ENCODE measurements at regions not wholly inside any gene's neighbourhood (a gene's known extent, or its start where the extent isn't known, plus 50 kb on each side); places are given as distances from the start of the nearest gene placed in this dataset.

DNA sequence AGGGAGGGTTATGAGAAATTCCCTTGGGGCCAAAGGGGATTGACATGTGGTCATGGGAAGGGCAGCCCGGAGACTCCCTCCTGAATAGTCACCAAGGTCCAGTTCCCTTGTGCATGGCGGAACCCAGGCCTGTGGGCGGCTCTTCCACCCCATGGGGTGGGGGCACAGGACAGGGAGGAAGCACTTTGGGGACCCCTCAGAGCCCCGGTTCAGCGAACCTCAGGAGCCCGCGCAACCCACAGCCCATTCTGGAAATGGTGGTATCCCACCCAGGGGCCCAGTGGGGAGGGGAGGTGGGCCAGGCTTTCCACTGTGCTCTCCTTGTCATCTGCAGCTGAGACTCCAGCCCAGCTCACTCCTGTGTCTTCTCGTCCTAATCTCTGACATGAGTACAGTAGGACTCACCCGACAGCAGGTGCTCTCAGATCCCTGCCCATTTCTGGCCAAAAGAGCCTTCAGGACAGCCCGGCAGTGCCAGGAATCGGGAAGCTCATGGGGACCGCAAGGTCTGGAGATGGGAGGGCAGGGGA lies 255.2 kb upstream of the SFSWAP start:
- TF ChIP-seq, protein P1, sequence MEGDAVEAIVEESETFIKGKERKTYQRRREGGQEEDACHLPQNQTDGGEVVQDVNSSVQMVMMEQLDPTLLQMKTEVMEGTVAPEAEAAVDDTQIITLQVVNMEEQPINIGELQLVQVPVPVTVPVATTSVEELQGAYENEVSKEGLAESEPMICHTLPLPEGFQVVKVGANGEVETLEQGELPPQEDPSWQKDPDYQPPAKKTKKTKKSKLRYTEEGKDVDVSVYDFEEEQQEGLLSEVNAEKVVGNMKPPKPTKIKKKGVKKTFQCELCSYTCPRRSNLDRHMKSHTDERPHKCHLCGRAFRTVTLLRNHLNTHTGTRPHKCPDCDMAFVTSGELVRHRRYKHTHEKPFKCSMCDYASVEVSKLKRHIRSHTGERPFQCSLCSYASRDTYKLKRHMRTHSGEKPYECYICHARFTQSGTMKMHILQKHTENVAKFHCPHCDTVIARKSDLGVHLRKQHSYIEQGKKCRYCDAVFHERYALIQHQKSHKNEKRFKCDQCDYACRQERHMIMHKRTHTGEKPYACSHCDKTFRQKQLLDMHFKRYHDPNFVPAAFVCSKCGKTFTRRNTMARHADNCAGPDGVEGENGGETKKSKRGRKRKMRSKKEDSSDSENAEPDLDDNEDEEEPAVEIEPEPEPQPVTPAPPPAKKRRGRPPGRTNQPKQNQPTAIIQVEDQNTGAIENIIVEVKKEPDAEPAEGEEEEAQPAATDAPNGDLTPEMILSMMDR (IDR thresholded peaks at IDR 0.05; ENCODE audit: low read depth, low read length) = no peak
- H3K4me1 ChIP-seq (ENCODE audit: low read depth) = no peaks in the 10 kb centered on the region
- DNase-seq (ENCODE audit: low read depth in 1 of 2, low spot score in 1 of 2) = no peak
- no peak overlapping the region for H3K4me3 ChIP-seq
- H3K27me3 ChIP-seq = no peaks in the 10 kb centered on the region
- no peaks in the 10 kb centered on the region for H3K9me3 ChIP-seq (ENCODE audit: low read depth)
- no peaks in the 10 kb centered on the region for H3K36me3 ChIP-seq
- no peak overlapping the region for H3K27ac ChIP-seq

DNA sequence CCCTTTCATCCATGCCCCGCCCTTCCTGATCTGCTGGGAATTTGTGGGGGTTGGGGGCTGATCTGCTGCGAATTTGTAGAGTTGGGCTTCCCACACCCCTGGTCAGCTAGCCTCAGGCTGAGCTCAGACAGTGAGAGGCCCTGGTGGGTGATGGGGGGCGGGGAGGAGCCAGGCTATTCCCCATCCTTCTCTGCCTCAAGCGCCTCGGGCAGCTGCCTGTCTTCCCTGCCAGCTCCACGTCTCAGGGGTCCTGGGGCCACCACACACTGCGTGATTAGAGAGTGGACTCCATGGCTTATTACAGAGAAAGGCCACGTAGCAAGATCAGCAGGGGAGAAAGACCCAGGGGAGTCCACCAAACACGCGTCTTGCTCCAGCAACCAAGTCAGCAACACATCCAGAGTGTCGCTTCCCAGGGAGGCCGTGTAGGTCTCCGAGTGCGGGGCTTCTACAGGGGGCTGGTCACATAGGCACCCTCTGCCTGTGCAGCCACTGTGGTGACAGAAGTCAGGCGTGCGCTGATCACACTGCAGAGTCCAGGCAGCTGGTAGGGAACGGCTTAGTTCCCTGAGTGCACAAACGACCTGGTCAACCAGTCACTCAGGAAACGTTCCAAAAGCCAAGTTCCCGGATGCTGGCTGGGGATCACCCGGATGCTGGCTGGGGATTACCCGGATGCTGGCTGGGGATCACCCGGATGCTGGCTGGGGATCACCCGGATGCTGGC lies 254.4 kb upstream of the SFSWAP start:
- TF ChIP-seq, protein P1 (IDR thresholded peaks at IDR 0.05; ENCODE audit: low read depth, low read length) = no peak
- no peak for DNase-seq (ENCODE audit: low read depth in 1 of 2, low spot score in 1 of 2)
- H3K4me1 ChIP-seq (ENCODE audit: low read depth) = no peaks in the 10 kb centered on the region
- H3K36me3 ChIP-seq = no peaks in the 10 kb centered on the region
- H3K27me3 ChIP-seq = no peaks in the 10 kb centered on the region
- H3K4me3 ChIP-seq = no peak overlapping the region
- no peaks in the 10 kb centered on the region for H3K9me3 ChIP-seq (ENCODE audit: low read depth)
- no peak overlapping the region for H3K27ac ChIP-seq

DNA sequence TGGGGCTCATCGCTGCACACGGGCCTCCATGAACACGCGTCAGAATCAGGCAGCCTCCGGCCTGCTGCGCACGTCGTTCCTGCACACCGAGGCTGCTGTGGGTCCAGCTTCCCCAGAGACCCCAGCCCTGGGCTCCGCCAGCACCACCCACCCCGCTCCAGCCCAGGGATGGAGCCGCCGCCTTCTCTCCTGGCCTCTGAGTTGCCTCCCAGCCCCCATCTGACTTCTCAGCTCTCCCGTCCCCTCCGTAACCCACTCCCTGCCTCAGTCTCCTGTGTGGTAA lies 253.9 kb upstream of the SFSWAP start:
- no peaks in the 10 kb centered on the region for H3K4me1 ChIP-seq (ENCODE audit: low read depth)
- no peak overlapping the region for H3K4me3 ChIP-seq
- TF ChIP-seq, protein P1 (IDR thresholded peaks at IDR 0.05; ENCODE audit: low read depth, low read length) = no peak

DNA sequence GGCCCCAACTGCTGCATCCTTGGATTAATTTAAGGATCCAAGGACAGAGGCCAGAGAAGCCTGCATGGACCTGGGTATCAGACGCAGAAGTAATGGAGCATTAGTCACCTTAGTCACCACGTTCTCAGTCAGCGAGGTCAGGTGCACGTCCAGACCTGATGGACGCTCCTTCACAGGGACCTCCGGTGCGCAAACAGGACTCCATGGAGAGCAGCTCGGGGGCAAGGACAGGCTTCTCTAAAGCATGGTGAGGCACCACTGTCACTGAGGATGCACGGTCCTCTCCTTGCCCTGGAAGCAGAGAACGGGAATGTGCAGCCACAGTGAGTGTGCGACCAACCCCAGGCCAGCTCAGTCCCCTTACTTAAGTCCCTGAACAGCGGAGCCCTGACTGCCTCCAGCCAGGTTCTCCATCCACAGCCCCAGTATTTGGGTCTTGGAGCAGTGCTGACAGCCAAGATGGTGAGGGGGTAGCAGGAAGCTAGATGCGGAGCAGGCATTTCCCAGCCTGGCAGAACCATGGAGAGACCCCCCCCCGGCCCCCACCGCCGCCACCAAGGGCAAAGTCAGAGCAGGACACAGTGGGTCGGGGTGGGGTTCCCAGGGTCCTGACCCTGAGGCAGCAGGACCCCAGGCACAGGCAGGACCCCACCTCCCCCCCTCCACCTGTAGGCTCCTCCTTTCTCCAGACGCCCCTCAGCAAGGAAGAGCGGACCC lies 253.4 kb upstream of the SFSWAP start:
- no peaks in the 10 kb centered on the region for H3K9me3 ChIP-seq (ENCODE audit: low read depth)
- no peaks in the 10 kb centered on the region for H3K4me1 ChIP-seq (ENCODE audit: low read depth)
- TF ChIP-seq, protein P1 (IDR thresholded peaks at IDR 0.05; ENCODE audit: low read depth, low read length) = no peak
- H3K27me3 ChIP-seq = no peaks in the 10 kb centered on the region
- DNase-seq (ENCODE audit: low read depth in 1 of 2, low spot score in 1 of 2) = no peak
- no peaks in the 10 kb centered on the region for H3K36me3 ChIP-seq
- H3K27ac ChIP-seq = no peak overlapping the region
- no peak overlapping the region for H3K4me3 ChIP-seq

More for the DNA sequence above, 253.9 kb upstream of the SFSWAP start:
- Histone ChIP-seq H3K27me3 (no peaks in the 10 kb centered on the region), H3K27ac (no peak overlapping the region), H3K9me3 (ENCODE audit: low read depth) (no peaks in the 10 kb centered on the region), H3K36me3 (no peaks in the 10 kb centered on the region)
- DNase-seq (ENCODE audit: low read depth in 1 of 2, low spot score in 1 of 2) = no peak

DNA sequence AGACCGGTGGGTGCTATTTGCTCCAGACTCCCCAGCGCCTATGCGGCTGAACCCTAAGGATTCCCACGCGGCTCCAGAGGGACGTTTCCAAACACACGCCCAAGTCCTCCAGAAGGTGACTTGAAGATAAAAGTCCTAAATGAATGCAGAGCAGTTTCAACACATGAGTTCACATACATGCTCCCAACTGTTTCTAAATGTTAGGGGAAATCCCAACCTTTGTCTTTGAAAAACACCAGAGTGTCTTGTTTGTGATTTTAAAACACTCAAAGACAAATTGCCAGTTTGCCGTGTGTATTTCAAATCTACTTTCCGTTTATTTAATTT lies 252.9 kb upstream of the SFSWAP start:
- H3K4me1 ChIP-seq (ENCODE audit: low read depth) = no peaks in the 10 kb centered on the region
- TF ChIP-seq, protein P1 (IDR thresholded peaks at IDR 0.05; ENCODE audit: low read depth, low read length) = no peak
- no peak overlapping the region for H3K4me3 ChIP-seq
- DNase-seq (ENCODE audit: low read depth in 1 of 2, low spot score in 1 of 2) = no peak
- H3K27ac ChIP-seq = no peak overlapping the region
- no peaks in the 10 kb centered on the region for H3K27me3 ChIP-seq
- H3K36me3 ChIP-seq = no peaks in the 10 kb centered on the region
- H3K9me3 ChIP-seq (ENCODE audit: low read depth) = no peaks in the 10 kb centered on the region
